ENCODE measurements at regions not wholly inside any gene's neighbourhood (a gene's known extent, or its start where the extent isn't known, plus 50 kb on each side); places are given as distances from the start of the nearest gene placed in this dataset.

- TF ChIP-seq CTCF (IDR thresholded peaks at IDR 0.05) (no peak), POLR2A (IDR thresholded peaks at IDR 0.05) (no peak)
These were observed 74.2 kb downstream of the SIK1 start for GRCh38 chr21:43352568-43353281.

Measured in uterus (tissue), 2 donors.